DMS 273 (cell line): ENCODE measurements at regions not wholly inside any gene's neighbourhood (a gene's known extent, or its start where the extent isn't known, plus 50 kb on each side); places are given as distances from the start of the nearest gene placed in this dataset.
"Not testable (repeated sequence)": the region's sequence is repeated elsewhere in the genome, so short reads cannot be mapped to it uniquely, and the experiment has no call there.

Source experiments
- DNase-seq: peaks from one replicate; lab custom pipeline; 2025; ENCODE audit not compliant: unreplicated experiment; lab: John Stamatoyannopoulos, UW

- no peak for DNase-seq
Measured at GRCh38 chr2:33766175-33766574, 167.1 kb upstream of the FAM98A start.

DNA sequence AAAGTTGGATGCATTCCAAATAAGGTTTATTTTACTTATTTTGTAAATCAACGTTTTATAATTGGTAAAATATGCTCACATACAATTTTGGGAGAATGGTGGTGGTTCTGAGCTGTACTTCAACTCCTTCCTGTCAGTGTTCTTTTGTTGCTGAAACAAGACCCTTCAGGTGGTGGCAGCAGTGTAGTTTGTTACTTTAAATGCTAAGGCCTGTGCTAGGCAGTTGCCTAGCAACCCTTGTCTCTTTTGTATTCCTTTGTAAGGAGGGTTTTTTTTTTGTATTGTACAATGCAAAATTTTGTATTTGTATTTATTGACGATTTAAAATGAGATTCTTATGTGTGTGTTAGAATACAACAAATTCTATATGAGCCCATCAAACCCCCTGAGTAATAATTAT is 166.0 kb upstream of the FAM98A start:
- DNase-seq, result no peak

GRCh38 chr2:33764551-33764950 is 165.5 kb upstream of the FAM98A start:
- no peak for DNase-seq

- no peak for DNase-seq
Measured at GRCh38 chr2:33763671-33764310, 164.7 kb upstream of the FAM98A start.

GRCh38 chr2:33762636-33763035 is 163.5 kb upstream of the FAM98A start:
- DNase-seq, result no peak

- DNase-seq, result no peak
Measured at GRCh38 chr2:33746208-33746800, 147.2 kb upstream of the FAM98A start.

DNA sequence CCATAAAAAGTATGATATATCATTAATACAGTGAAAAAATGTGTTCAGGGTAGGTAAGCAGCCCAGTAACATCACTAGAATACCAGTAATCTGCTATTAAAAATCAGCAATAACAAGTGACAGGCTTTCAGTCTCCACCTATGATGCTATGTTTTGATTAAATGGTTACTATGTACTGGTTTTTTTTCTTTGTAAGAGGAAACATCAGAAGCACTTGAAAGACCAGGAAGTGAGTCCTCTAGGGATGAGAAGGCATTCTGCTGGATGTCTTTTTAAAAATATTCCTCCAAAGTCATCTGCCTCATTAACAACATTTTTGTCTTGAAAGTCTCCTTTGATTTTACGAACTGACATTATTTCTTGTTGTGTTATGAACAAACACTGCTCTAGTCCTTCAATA is 136.0 kb upstream of the FAM98A start:
- DNase-seq, result no peak

DNA sequence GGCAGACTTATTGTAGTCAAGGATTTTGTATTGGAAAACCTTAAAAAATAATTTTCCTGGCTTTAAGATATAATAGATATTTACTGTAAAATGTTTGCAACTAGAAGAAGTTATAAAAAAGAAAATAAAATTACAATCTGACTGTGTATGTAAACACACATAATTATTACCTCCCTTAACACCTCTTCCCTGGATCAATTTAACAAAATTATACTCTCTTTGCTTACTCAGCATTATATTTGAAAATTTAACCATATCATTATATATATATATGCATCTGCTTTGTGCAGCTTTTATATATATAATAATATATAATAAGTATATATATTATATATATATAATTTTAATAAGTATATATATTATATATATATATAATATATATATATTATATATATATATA is 131.7 kb upstream of the FAM98A start:
- DNase-seq, result no peak

GRCh38 chr2:33730193-33730592 is 131.1 kb upstream of the FAM98A start:
- DNase-seq, result no peak

DNA sequence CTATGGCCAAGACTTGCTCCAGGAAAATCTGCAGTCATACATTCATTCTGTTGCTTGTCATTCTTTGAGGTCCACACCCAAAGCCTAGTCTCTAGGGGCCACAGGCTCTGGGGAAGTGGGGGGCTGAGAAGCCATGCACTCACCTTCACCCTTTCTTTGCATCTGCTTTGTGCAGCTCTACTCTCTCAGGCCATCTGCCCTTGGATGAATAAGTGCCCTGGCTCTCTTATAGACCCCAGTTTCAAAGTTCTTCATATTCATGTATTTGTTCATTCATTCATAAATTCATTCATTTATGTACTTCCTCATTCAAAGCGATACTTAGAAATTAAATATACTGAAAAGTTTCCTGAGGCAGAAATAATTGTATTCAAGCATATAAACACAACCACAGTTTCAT is 130.3 kb upstream of the FAM98A start:
- DNase-seq, result no peak

DNA sequence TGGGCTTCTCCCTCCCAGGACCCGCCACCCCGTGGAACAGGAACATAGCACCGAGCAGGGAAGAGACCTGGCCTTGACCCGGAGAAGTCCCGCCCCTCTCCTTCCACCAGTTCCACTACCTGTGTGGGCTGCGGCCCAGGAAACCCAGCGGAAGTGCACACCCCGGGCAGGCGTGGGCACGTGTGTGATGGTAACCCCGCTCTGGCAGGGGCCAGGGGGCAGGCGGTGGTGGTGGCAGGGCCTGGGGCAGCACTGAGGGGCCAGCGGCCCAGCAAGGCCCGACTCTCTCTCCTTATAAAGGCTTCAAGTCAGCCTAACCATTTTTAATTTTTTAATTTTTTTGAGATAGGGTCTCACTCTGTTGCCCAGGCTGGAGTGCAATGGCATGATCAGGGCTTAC is 129.0 kb upstream of the FAM98A start:
- DNase-seq, result no peak

DNA sequence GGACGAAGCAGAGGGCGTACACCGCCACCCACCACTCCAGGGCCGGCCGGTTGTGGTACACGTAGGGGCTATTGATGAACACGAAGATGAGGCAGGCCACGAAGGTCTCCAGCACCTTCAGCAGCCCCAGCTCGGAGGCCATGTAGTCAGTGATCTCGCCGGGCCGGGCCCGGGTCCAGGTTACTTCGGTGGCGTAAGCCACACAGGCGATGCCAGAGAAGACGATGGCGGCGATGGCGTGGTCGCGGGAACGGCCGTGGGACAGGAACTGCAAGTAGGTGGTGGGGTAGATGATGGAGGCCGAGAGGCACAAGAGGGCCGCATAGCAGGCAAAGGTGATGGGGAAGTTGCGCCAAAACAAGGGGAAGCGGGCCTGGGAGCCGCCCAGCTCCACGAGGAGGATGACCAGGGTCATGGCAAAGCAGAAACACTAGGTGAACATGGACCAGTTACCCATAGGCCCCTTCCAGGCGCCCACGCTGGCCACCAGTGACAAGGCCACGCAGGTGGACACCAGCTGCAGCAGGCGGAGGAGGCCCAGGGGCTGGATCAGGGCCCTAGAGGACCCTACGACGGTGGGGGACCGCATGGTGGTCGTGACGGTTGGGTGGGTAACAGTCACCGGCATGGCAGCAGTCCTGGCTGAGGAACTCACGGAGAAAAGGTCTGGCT is 128.4 kb upstream of the FAM98A start:
- DNase-seq, result no peak

DNA sequence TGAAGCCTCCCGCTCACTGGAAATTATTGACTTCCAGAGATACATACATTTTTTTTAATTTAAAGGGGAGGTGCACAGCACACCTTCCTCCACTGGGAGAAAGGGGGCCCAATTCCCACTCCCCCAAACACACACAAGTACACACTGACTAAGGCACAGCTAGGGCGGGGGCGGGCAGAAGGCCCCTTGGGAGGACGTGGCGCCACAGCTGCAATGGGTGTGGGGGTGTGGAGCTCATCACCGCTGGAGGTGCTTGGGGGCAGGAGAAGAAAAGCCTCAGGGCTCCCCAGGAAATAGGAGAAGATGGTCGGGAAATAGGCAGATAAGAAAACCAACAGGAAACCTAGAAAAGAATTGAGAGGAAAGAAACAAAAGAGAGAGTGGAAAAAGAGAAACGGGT is 127.3 kb upstream of the FAM98A start:
- DNase-seq, result no peak

GRCh38 chr2:33723329-33723728 is 124.2 kb upstream of the FAM98A start:
- no peak for DNase-seq

GRCh38 chr2:33719067-33719466 is 120.0 kb upstream of the FAM98A start:
- no peak for DNase-seq

GRCh38 chr2:33712674-33713073 is 113.6 kb upstream of the FAM98A start:
- no peak for DNase-seq

- no peak for DNase-seq
Measured at GRCh38 chr2:33709951-33710350, 110.9 kb upstream of the FAM98A start.

DNA sequence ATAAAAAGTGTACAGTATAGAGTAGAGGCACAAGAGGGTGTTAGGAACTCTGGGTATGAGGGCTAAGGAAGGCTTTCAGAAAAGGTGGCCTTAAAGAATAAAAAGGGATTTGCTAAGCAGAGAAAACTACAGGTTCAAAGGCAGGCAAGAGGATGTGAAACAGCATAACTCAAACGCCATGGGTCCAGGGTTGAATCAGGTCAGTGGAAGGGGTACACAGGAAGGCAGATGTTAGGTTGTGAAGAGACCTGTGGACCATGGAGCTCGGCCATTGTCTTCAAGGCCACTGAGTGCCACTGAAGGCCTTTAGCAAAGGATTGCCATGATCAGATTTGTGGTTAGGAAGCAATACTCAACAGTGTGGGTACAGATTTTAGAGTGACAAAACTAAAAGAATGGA is 108.2 kb upstream of the FAM98A start:
- no peak for DNase-seq

DNA sequence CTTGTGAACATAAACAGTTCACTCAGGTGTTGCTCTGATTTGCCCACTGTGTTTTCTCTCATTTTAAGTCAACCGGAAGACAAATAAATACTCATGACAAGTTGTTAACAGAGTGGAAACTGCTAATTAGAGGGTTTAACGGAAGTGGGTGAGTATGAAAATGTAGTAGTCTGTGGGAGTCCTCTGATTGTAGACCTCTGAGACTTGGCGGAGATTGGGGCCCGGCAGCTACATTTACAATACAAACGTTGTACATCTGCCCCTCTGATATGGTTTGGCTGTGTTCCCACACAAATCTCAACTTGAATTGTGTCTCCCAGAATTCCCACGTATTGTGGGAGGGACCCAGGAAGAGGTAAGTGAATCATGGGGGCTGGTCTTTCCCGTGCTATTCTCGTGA is 107.3 kb upstream of the FAM98A start:
- DNase-seq, result no peak

DNA sequence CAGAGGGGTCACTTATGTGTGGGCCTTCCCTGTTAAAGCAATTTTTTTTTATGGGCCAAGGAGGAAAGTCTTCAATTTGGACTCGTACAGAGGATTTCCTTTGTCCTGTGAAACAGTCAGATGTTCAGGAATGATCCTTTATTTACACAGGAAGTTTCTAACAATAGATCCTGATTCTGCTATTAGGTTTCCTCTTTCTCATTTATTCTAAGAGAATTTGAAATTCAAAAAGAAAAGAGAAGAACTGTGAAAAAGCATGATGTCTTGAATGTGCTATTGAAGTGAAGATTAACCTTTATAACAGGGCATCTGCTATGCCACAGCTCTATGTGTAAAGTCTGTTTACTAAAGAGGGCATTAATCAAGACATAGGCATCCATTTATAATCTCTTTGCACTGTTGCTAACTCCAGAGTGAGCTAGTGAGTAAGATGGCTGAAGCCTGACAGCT is 105.3 kb upstream of the FAM98A start:
- DNase-seq, result no peak

GRCh38 chr2:33696234-33696633 is 97.1 kb upstream of the FAM98A start:
- DNase-seq, result no peak

GRCh38 chr2:33694904-33695303 is 95.8 kb upstream of the FAM98A start:
- no peak for DNase-seq

GRCh38 chr2:33690686-33691085 is 91.6 kb upstream of the FAM98A start:
- not testable (repeated sequence) for DNase-seq
